ENCODE measurements at regions not wholly inside any gene's neighbourhood (a gene's known extent, or its start where the extent isn't known, plus 50 kb on each side); places are given as distances from the start of the nearest gene placed in this dataset.

DNA sequence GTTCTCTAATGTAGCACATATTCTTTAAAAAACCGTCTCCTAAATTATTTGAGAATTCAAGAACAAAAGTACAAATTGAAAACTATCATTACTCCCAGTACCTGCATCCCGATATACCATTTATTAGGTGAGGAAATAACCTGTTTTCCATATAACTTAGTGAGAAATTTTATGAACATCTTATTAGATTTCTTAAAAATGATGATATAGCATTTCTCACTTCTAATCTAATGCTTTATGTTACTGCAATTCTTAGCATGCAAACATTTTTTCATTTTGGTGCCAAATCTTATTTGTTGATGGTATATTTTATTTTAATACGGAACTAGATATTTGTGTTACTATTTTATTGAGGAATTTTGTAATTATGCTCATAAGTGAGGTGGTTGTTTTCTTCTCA, 1321.3 kb upstream of the SLC10A2 start:
- TF ChIP-seq, protein P1, sequence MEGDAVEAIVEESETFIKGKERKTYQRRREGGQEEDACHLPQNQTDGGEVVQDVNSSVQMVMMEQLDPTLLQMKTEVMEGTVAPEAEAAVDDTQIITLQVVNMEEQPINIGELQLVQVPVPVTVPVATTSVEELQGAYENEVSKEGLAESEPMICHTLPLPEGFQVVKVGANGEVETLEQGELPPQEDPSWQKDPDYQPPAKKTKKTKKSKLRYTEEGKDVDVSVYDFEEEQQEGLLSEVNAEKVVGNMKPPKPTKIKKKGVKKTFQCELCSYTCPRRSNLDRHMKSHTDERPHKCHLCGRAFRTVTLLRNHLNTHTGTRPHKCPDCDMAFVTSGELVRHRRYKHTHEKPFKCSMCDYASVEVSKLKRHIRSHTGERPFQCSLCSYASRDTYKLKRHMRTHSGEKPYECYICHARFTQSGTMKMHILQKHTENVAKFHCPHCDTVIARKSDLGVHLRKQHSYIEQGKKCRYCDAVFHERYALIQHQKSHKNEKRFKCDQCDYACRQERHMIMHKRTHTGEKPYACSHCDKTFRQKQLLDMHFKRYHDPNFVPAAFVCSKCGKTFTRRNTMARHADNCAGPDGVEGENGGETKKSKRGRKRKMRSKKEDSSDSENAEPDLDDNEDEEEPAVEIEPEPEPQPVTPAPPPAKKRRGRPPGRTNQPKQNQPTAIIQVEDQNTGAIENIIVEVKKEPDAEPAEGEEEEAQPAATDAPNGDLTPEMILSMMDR (IDR thresholded peaks at IDR 0.05; ENCODE audit: low read depth, low read length), result no peak
- no peak for TF ChIP-seq POLR2A (IDR thresholded peaks at IDR 0.05; ENCODE audit: extremely low read depth, insufficient read length)
- no peak for TF ChIP-seq MYC (IDR thresholded peaks at IDR 0.05; ENCODE audit: low read depth, low read length)

Data from NB4 (cell line).